IMR-90 (cell line): ENCODE measurements at regions not wholly inside any gene's neighbourhood (a gene's known extent, or its start where the extent isn't known, plus 50 kb on each side); places are given as distances from the start of the nearest gene placed in this dataset.

Experiments
- BHLHE40 ChIP-seq: fragments of 150-350 bp; IDR thresholded peaks from 2 replicates; pipeline ENCODE4 v1.6.1; 2016; ENCODE audit warnings: mild to moderate bottlenecking, low read depth, low read length
- CEBPB ChIP-seq: IDR thresholded peaks from 2 replicates; pipeline ENCODE4 v1.6.1; 2012; ENCODE audit warnings: low read depth, low read length, improper control_type of control experiment
- CTCF ChIP-seq: conservative IDR thresholded peaks from 2 replicates; pipeline ENCODE4 v1.5.1; 2012; ENCODE audit warnings: mild to moderate bottlenecking, low read depth, low read length, improper control_type of control experiment
- MXI1 ChIP-seq: IDR thresholded peaks from 2 replicates; pipeline ENCODE4 v1.6.1; 2012; ENCODE audit warnings: low read depth, mild to moderate bottlenecking, low read length, moderate library complexity, borderline replicate concordance
- POLR2A ChIP-seq: IDR thresholded peaks from 2 replicates; pipeline ENCODE4 v1.6.1; 2012; ENCODE audit warnings: mild to moderate bottlenecking, low read depth, low read length
- RCOR1 ChIP-seq: IDR thresholded peaks from 2 replicates; pipeline ENCODE4 v1.6.1; 2012; ENCODE audit warnings: mild to moderate bottlenecking, low read length, improper control_type of control experiment; ENCODE audit not compliant: insufficient replicate concordance
- RFX5 ChIP-seq: IDR thresholded peaks from 2 replicates; pipeline ENCODE4 v1.8.0; 2012; ENCODE audit warnings: low read depth, mild to moderate bottlenecking, low read length, moderate library complexity
- TF ChIP-seq, protein P1 (sequence below): fragments of 150-350 bp; IDR thresholded peaks from 2 replicates; pipeline ENCODE4 v1.6.1; 2017; ENCODE audit warnings: mild to moderate bottlenecking, antibody characterized with exemption, low read length, low read depth
- TF ChIP-seq, protein P2 (sequence below): fragments of 150-350 bp; IDR thresholded peaks from 2 replicates; pipeline ENCODE4 v1.6.1; 2016; ENCODE audit warnings: low read depth, mild to moderate bottlenecking, low read length, moderate library complexity, borderline replicate concordance

- TF ChIP-seq POLR2A (no peak), MXI1 (no peak), CTCF (no peak), RCOR1 (no peak), CEBPB (peak; percentile 79), RFX5 (no peak), BHLHE40 (no peak)
- TF ChIP-seq, protein P1, sequence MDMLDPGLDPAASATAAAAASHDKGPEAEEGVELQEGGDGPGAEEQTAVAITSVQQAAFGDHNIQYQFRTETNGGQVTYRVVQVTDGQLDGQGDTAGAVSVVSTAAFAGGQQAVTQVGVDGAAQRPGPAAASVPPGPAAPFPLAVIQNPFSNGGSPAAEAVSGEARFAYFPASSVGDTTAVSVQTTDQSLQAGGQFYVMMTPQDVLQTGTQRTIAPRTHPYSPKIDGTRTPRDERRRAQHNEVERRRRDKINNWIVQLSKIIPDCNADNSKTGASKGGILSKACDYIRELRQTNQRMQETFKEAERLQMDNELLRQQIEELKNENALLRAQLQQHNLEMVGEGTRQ: no peak
- TF ChIP-seq, protein P2, sequence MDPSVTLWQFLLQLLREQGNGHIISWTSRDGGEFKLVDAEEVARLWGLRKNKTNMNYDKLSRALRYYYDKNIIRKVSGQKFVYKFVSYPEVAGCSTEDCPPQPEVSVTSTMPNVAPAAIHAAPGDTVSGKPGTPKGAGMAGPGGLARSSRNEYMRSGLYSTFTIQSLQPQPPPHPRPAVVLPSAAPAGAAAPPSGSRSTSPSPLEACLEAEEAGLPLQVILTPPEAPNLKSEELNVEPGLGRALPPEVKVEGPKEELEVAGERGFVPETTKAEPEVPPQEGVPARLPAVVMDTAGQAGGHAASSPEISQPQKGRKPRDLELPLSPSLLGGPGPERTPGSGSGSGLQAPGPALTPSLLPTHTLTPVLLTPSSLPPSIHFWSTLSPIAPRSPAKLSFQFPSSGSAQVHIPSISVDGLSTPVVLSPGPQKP: no peak
These were observed 177.4 kb upstream of the IL15 start for GRCh38 chr4:141459020-141459419.
